T-helper 2 cell (primary cell): ENCODE measurements at regions not wholly inside any gene's neighbourhood (a gene's known extent, or its start where the extent isn't known, plus 50 kb on each side); places are given as distances from the start of the nearest gene placed in this dataset.

ENCODE experiments used
- DNase-seq, 5 experiments: peaks; one replicate each; pipeline versions ENCODE4 v3.0.0 to v3.0.0-alpha.2; 2012 to 2022

- no peak for DNase-seq
These were observed 400.8 kb downstream of the GXYLT1 start for GRCh38 chr12:41743835-41744234.

- DNase-seq = no peak
These were observed 405.6 kb downstream of the GXYLT1 start for GRCh38 chr12:41739066-41739465.

GRCh38 chr12:41737423-41737822 lies 407.3 kb downstream of the GXYLT1 start:
- DNase-seq = no peak

GRCh38 chr12:41736436-41736835 lies 408.2 kb downstream of the GXYLT1 start:
- no peak for DNase-seq

GRCh38 chr12:41731691-41732090 lies 413.0 kb downstream of the GXYLT1 start:
- no peak for DNase-seq

- no peak for DNase-seq
These were observed 413.6 kb downstream of the GXYLT1 start for GRCh38 chr12:41731061-41731460.

GRCh38 chr12:41724216-41724615 lies 420.5 kb downstream of the GXYLT1 start:
- no peak for DNase-seq

- no peak for DNase-seq
These were observed 425.5 kb downstream of the GXYLT1 start for GRCh38 chr12:41719214-41719613.

- no peak for DNase-seq
These were observed 429.4 kb downstream of the GXYLT1 start for GRCh38 chr12:41715256-41715655.

GRCh38 chr12:41709463-41710285 lies 435.0 kb downstream of the GXYLT1 start:
- no peak for DNase-seq

GRCh38 chr12:41709012-41709411 lies 435.7 kb downstream of the GXYLT1 start:
- DNase-seq = no peak

GRCh38 chr12:41706376-41706775 lies 438.3 kb downstream of the GXYLT1 start:
- DNase-seq = no peak

- DNase-seq = no peak
These were observed 442.6 kb downstream of the GXYLT1 start for GRCh38 chr12:41701943-41702601.

- no peak for DNase-seq
These were observed 443.7 kb downstream of the GXYLT1 start for GRCh38 chr12:41700940-41701339.

- no peak for DNase-seq
These were observed 445.0 kb downstream of the GXYLT1 start for GRCh38 chr12:41699658-41700057.

GRCh38 chr12:41697161-41697560 lies 447.5 kb downstream of the GXYLT1 start:
- no peak for DNase-seq

GRCh38 chr12:41684997-41685396 lies 459.7 kb downstream of the GXYLT1 start:
- no peak for DNase-seq

- DNase-seq = no peak
These were observed 461.0 kb downstream of the GXYLT1 start for GRCh38 chr12:41683513-41684240.

GRCh38 chr12:41683023-41683422 lies 461.7 kb downstream of the GXYLT1 start:
- DNase-seq = no peak

GRCh38 chr12:41681898-41682297 lies 462.8 kb downstream of the GXYLT1 start:
- DNase-seq = no peak

- DNase-seq = no peak
These were observed 464.5 kb downstream of the GXYLT1 start for GRCh38 chr12:41680155-41680554.

- no peak for DNase-seq
These were observed 475.6 kb downstream of the PDZRN4 start for GRCh38 chr12:41663598-41664265.

GRCh38 chr12:41661141-41661765 lies 473.1 kb downstream of the PDZRN4 start:
- DNase-seq = no peak
